Activated CD8-positive, alpha-beta T cell treated with anti-CD3 and anti-CD28 coated beads for 36 hours (primary cell): ENCODE measurements at regions not wholly inside any gene's neighbourhood (a gene's known extent, or its start where the extent isn't known, plus 50 kb on each side); places are given as distances from the start of the nearest gene placed in this dataset.

Source experiments
- ATAC-seq: fragments of 200-7000 bp; cut with Tn5 transposase; one replicate; pipeline ENCODE4 v1.10.0; 2021; ENCODE audit warnings: mild to moderate bottlenecking, moderate library complexity
- CTCF ChIA-PET: fragments of 350-600 bp; sonication (Branson Sonifier 250); formaldehyde crosslinking; loops from one replicate; lab custom pipeline; 2021; ENCODE audit warnings: antibody characterized with exemption; lab: Charles Lee
- POLR2A ChIA-PET: fragments of 350-600 bp; sonication (Branson Sonifier 250); formaldehyde crosslinking; loops from one replicate; lab custom pipeline; 2021; ENCODE audit warnings: antibody characterized with exemption; lab: Charles Lee
- DNase-seq: peaks from one replicate; pipeline ENCODE4 v3.0.0-alpha.2; 2020
- H3K27ac Mint-ChIP-seq: one replicate; pipeline ENCODE4 v1.8.0; 2021; ENCODE audit warnings: mild to moderate bottlenecking, mixed read lengths
- H3K27me3 Mint-ChIP-seq: one replicate; pipeline ENCODE4 v1.8.0; 2021; ENCODE audit warnings: mixed read lengths
- H3K36me3 Mint-ChIP-seq: one replicate; pipeline ENCODE4 v1.8.0; 2021; ENCODE audit warnings: low read depth, mixed read lengths
- H3K4me1 Mint-ChIP-seq: one replicate; pipeline ENCODE4 v1.8.0; 2021; ENCODE audit warnings: low read depth, mixed read lengths
- H3K4me3 Mint-ChIP-seq: one replicate; pipeline ENCODE4 v1.8.0; 2021; ENCODE audit warnings: mild to moderate bottlenecking, moderate library complexity, mixed read lengths
- H3K9me3 Mint-ChIP-seq: one replicate; pipeline ENCODE4 v1.8.0; 2021; ENCODE audit warnings: mixed read lengths
- intact Hi-C: fragments of 100-400 bp; cut with micrococcal nuclease; formaldehyde crosslinking; loops from one replicate; pipeline ENCODE4 v1.10.0; 2022
- TF ChIP-seq, protein P1 (sequence below): fragments of 200-600 bp; IDR thresholded peaks from one replicate; pipeline ENCODE4 v1.8.0; 2022; ENCODE audit warnings: antibody characterized with exemption, mild to moderate bottlenecking

DNA sequence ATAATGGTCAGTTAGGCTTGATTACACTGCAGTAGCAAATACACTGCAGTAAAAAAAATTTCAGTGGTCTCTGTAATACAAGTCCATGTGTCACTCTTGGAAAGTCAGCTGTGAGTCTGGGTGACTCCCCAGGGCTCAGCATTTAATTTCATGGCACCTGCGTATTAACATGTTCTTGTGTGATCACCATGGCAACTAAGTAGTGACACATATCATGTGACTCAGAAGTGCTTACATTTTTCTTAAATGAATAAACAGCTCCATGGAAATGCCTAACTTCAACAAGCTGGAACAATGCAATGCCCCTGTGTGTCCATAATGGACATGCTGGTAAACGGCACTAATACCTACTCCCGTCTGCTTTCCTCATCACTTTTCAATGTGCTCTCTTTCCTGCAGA, 88.5 kb upstream of the ANO4 start:
- Mint-ChIP-seq H3K36me3 (no peaks in the 10 kb centered on the region), H3K4me1 (no peaks in the 10 kb centered on the region), H3K27ac (no peak overlapping the region), H3K9me3 (peaks cover 1% of the 10 kb centered on the region), H3K4me3 (no peak overlapping the region), H3K27me3 (peaks cover 6% of the 10 kb centered on the region)
- ChIA-PET POLR2A (no interaction called here), CTCF (no interaction called here)
- TF ChIP-seq, protein P1, sequence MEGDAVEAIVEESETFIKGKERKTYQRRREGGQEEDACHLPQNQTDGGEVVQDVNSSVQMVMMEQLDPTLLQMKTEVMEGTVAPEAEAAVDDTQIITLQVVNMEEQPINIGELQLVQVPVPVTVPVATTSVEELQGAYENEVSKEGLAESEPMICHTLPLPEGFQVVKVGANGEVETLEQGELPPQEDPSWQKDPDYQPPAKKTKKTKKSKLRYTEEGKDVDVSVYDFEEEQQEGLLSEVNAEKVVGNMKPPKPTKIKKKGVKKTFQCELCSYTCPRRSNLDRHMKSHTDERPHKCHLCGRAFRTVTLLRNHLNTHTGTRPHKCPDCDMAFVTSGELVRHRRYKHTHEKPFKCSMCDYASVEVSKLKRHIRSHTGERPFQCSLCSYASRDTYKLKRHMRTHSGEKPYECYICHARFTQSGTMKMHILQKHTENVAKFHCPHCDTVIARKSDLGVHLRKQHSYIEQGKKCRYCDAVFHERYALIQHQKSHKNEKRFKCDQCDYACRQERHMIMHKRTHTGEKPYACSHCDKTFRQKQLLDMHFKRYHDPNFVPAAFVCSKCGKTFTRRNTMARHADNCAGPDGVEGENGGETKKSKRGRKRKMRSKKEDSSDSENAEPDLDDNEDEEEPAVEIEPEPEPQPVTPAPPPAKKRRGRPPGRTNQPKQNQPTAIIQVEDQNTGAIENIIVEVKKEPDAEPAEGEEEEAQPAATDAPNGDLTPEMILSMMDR, result no peak
- intact Hi-C loops, result no loop called here
- no peak for DNase-seq
- no peak for ATAC-seq

DNA sequence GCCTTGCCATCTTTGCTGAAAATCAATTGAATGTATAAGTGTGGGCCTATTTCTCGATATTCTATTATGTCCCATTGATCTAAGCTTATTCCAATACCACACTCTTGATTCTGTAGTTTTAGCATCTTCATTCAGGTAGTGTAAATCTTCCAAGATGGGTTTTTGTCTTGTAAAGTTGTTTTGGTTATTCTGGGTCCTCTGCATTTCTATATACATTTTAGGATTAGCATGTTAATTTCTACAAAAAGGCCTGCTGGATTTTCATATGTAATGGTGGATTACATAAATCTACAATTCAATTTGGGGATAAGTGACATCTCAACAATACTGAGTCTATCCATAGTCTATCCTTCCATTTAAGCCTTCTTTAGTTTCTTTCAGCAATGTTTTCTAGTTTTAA, 86.0 kb upstream of the ANO4 start:
- ATAC-seq (no peak), DNase-seq (no peak)
- H3K27me3 Mint-ChIP-seq, result peaks cover 9% of the 10 kb centered on the region
- H3K4me1 Mint-ChIP-seq, result no peaks in the 10 kb centered on the region
- no peak overlapping the region for H3K27ac Mint-ChIP-seq
- no peaks in the 10 kb centered on the region for H3K36me3 Mint-ChIP-seq
- H3K4me3 Mint-ChIP-seq, result no peak overlapping the region
- peaks cover 1% of the 10 kb centered on the region for H3K9me3 Mint-ChIP-seq
- TF ChIP-seq, protein P1, result no peak
- ChIA-PET CTCF (no interaction called here), POLR2A (no interaction called here)
- intact Hi-C loops, result no loop called here

DNA sequence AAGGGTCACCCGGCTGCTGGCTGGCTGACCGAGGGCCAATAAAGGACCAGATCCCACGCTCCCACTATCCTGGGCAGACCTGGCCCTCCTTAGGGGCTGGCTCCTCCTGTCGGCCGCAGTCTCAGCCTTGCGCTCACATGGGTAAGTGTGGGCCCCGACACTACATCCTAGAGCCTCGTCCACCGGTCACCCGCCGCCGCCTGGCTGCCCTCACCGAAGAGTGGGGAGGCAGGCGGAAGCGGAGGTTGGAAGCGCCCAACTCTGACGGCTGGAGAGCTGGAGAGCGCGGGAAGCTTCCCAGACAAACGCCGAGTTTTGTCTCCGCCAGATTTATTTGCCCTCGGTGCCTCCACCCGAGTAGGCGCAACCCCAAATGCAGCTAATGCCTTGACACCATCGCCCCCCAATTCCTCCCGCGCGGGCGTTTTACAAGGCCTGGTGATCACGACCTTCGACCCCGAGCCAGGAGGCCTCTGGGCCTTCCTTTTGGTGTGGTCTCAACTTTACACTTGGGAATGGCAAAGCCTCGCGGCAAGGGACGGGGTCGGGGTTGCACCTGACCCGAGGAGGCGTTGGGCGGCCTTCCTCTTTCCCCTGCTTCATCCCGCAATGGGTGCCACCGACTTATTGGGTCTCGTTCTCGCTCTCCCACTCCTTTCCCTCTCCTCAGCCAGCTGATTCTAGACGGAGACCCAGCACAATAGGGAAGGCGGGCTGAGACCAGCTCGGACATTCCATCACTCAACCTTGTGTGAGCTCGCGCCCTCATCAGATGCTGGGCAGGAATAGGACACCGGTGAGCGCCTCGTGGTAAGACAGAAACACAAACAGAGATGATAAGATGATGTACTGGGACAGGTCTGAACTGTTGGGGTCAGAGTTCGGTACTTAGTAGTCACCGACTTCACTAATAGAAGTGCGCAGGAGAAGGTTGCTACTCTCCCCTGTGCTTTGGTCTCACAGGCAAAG, 78.3 kb upstream of the ANO4 start:
- TF ChIP-seq, protein P1, result no peak
- no peaks in the 10 kb centered on the region for H3K36me3 Mint-ChIP-seq
- DNase-seq (no peak), ATAC-seq (no peak)
- intact Hi-C loops, result no loop called here
- no peak overlapping the region for H3K27ac Mint-ChIP-seq
- no peak overlapping the region for H3K4me3 Mint-ChIP-seq
- ChIA-PET CTCF (no interaction called here), POLR2A (no interaction called here)
- H3K27me3 Mint-ChIP-seq, result peaks cover 34% of the 10 kb centered on the region
- H3K4me1 Mint-ChIP-seq, result no peaks in the 10 kb centered on the region
- H3K9me3 Mint-ChIP-seq, result no peaks in the 10 kb centered on the region

DNA sequence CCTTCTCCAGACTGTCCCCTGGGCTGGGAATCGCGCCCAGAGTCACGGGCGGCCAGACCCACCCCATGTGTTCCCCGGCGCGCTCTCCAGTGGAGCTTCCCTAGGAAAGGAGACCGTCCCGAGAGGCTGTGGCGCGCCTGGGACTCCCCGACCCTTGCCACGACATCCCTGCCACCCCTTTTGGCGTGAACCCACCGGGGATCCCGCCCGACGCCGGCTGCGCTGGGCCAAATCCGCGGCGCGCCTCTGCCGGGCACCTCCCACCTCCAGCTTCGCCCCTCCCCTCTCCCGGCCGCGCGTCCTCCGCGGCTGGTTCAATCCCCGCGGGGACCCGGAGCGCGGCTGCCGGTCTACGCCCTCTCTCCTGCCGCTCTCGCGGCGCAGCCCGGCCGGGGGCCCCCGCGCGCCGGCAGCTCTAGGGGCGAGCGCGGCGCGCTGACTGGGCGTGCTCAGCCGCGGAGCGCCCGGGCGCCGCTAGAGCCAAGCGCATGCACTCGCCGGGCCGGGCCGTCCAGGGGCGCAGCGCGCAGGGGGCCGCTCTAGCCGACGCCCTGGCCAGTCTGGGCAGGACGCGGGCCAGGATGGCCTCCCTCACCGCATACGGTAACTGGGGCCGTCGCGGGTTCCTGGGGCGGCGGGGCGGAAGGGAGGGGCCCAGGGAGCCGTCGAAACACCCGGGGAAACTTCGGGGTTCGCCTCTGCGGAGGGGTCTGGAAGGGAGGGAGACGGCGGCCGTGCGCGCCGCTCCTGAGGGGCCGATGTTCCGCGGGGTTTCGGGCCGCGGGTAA, 77.4 kb upstream of the ANO4 start:
- Mint-ChIP-seq H3K36me3 (no peaks in the 10 kb centered on the region), H3K9me3 (no peaks in the 10 kb centered on the region), H3K4me3 (no peak overlapping the region), H3K4me1 (no peaks in the 10 kb centered on the region), H3K27me3 (peaks cover 34% of the 10 kb centered on the region), H3K27ac (no peak overlapping the region)
- TF ChIP-seq, protein P1, result no peak
- no peak for DNase-seq
- intact Hi-C loops, result no loop called here
- no peak for ATAC-seq
- ChIA-PET CTCF (no interaction called here), POLR2A (no interaction called here)

DNA sequence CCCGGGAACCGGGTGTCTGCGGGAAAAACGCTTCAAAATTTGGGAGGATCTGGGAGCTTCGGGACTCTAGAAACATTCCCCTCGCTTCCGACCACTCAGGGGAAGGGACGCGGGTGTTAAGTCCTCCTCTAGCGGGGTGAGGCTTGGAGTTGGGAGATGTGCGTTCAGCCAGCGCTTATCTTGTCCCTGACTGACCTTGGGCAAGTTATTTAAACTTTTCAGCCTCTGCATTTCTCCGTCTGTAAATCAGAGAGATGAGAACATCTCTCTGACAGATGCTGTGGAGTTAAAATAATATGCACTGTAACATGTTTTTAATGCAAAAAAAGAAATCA, 76.9 kb upstream of the ANO4 start:
- TF ChIP-seq, protein P1, result no peak
- DNase-seq (no peak), ATAC-seq (no peak)
- H3K27ac Mint-ChIP-seq, result no peak overlapping the region
- H3K4me1 Mint-ChIP-seq, result no peaks in the 10 kb centered on the region
- no peaks in the 10 kb centered on the region for H3K9me3 Mint-ChIP-seq
- H3K4me3 Mint-ChIP-seq, result no peak overlapping the region
- intact Hi-C loops, result no loop called here
- CTCF ChIA-PET, result no interaction called here
- POLR2A ChIA-PET, result no interaction called here
- H3K27me3 Mint-ChIP-seq, result peaks cover 34% of the 10 kb centered on the region
- no peaks in the 10 kb centered on the region for H3K36me3 Mint-ChIP-seq
